ENCODE measurements at regions not wholly inside any gene's neighbourhood (a gene's known extent, or its start where the extent isn't known, plus 50 kb on each side); places are given as distances from the start of the nearest gene placed in this dataset.

GRCh38 chr4:124334119-124334518 is 378.4 kb downstream of the ANKRD50 start (continued):
- TF ChIP-seq CTCF (IDR thresholded peaks at IDR 0.05) (peak; percentile 68), RFX5 (IDR thresholded peaks at IDR 0.05; ENCODE audit: low read length) (no peak), SMC3 (IDR thresholded peaks at IDR 0.05; ENCODE audit: low read depth, low read length) (peak; percentile 86), RXRA (IDR thresholded peaks at IDR 0.05; ENCODE audit: borderline replicate concordance, low read depth) (no peak), NFIC (IDR thresholded peaks at IDR 0.05; ENCODE audit: borderline replicate concordance) (no peak), PBX3 (IDR thresholded peaks at IDR 0.05) (no peak)

- no peak overlapping the region for H3K4me3 ChIP-seq (ENCODE audit: low read depth in 2 of 2, low read length in 1 of 2)
- peaks cover 5% of the 10 kb centered on the region in 2 experiments; a peak in 3 of 4 replicates for H3K4me1 ChIP-seq (ENCODE audit: control insufficient read depth in 1 of 2, insufficient read depth in 2 of 2, low read depth in 1 of 2, low read length in 1 of 2)
- H3K79me2 ChIP-seq (ENCODE audit: insufficient read depth): no peaks in the 10 kb centered on the region
- no peaks in the 10 kb centered on the region for H3K36me3 ChIP-seq (replicated peaks in 1 of 2; ENCODE audit: control insufficient read depth in 1 of 2, insufficient read depth in 2 of 2, low read length in 1 of 2)
- H3K4me2 ChIP-seq: no peak overlapping the region
- no peak overlapping the region for H2AFZ ChIP-seq (ENCODE audit: low read depth)
- no peak overlapping the region; a peak in 1 of 4 replicates for H3K27ac ChIP-seq (ENCODE audit: low read depth in 2 of 2, low read length in 1 of 2)
- no peaks in the 10 kb centered on the region for H4K20me1 ChIP-seq (ENCODE audit: insufficient read depth)
- DNase-seq: peak; percentile 48
- H3K9me3 ChIP-seq: no peaks in the 10 kb centered on the region
- no peaks in the 10 kb centered on the region for H3F3A ChIP-seq (replicated peaks; ENCODE audit: insufficient read depth)
- no peaks in the 10 kb centered on the region for H3K27me3 ChIP-seq (ENCODE audit: insufficient read depth)
- H3K9ac ChIP-seq: no peak overlapping the region
- CTCF ChIA-PET: interaction anchor here (0.7 to 2.2 kb wide), 5 partner anchors 9 to 946 kb away, joined by 3 to 10 read pairs (median 3); no protein-coding TSS in a partner anchor
- POLR2A ChIA-PET: interaction anchor here (1.4 kb wide), 1 partner anchor 375 kb away, joined by 6 read pairs; the partner anchor contains the start of gene ANKRD50
- H3K9me2 ChIP-seq: no peaks in the 10 kb centered on the region
- 69% methylated on average over 3 of the region's 3 CpGs for WGBS (ENCODE audit: low lambda C conversion rate)
- TF ChIP-seq NFIC (IDR thresholded peaks at IDR 0.05; ENCODE audit: borderline replicate concordance) (0 out of 2 replicates have a peak, but pooled peaks have one; percentile 18), GATA2 (CRISPR knock-in tag; IDR thresholded peaks at IDR 0.05) (no peak), FOXM1 (IDR thresholded peaks at IDR 0.05; ENCODE audit: low read depth) (no peak), RXRA (IDR thresholded peaks at IDR 0.05; ENCODE audit: borderline replicate concordance, low read depth) (no peak), ZBTB33 (IDR thresholded peaks at IDR 0.05; ENCODE audit: borderline replicate concordance, low read depth) (no peak), TCF12 (IDR thresholded peaks at IDR 0.05) (peak; percentile 33; the same call in 1 of the 2 replicates), EP300 (IDR thresholded peaks at IDR 0.05; ENCODE audit: borderline replicate concordance in 1 of 2, low read depth in 1 of 2, low read length in 1 of 2) (no peak), FOSL2 (IDR thresholded peaks at IDR 0.05; ENCODE audit: borderline replicate concordance, low read depth) (no peak), SMC3 (IDR thresholded peaks at IDR 0.05; ENCODE audit: low read depth, low read length) (no peak), RFX5 (IDR thresholded peaks at IDR 0.05; ENCODE audit: low read length) (no peak)
Observed at GRCh38 chr4:124337874-124338273, 374.7 kb downstream of the ANKRD50 start.

Data from SK-N-SH (cell line).